Activated CD8-positive, alpha-beta memory T cell treated with anti-CD3 and anti-CD28 coated beads, Interleukin-2, amount 10 ng/mL, durations not matched to agents 7 days and 5 days (primary cell): ENCODE measurements at regions not wholly inside any gene's neighbourhood (a gene's known extent, or its start where the extent isn't known, plus 50 kb on each side); places are given as distances from the start of the nearest gene placed in this dataset.

ENCODE experiments used
- ATAC-seq: fragments of 150-1000 bp; cut with Tn5 transposase; one replicate; pipeline ENCODE4 v1.10.0; 2021; ENCODE audit warnings: moderate library complexity
- CTCF ChIA-PET: fragments of 350-600 bp; sonication (Branson Sonifier 250); formaldehyde crosslinking; loops from one replicate; lab custom pipeline; 2021; ENCODE audit warnings: antibody characterized with exemption; lab: Charles Lee
- DNase-seq: peaks from one replicate; pipeline ENCODE4 v3.0.0-alpha.2; 2020
- H3K27ac Mint-ChIP-seq: one replicate; pipeline ENCODE4 v1.8.0; 2021; ENCODE audit warnings: mild to moderate bottlenecking, mixed read lengths
- H3K27me3 Mint-ChIP-seq: one replicate; pipeline ENCODE4 v1.8.0; 2021; ENCODE audit warnings: mixed read lengths
- H3K36me3 Mint-ChIP-seq: one replicate; pipeline ENCODE4 v1.8.0; 2021; ENCODE audit warnings: mild to moderate bottlenecking, mixed read lengths
- H3K4me1 Mint-ChIP-seq: one replicate; pipeline ENCODE4 v1.8.0; 2021; ENCODE audit warnings: mixed read lengths
- H3K4me3 Mint-ChIP-seq: one replicate; pipeline ENCODE4 v1.8.0; 2021; ENCODE audit warnings: mild to moderate bottlenecking, moderate library complexity, mixed read lengths
- H3K9me3 Mint-ChIP-seq: one replicate; pipeline ENCODE4 v1.8.0; 2022; ENCODE audit warnings: low read depth, mixed read lengths

GRCh38 chr3:135803028-135803692, 162.4 kb upstream of the PPP2R3A start:
- no peaks in the 10 kb centered on the region for H3K27me3 Mint-ChIP-seq
- H3K4me1 Mint-ChIP-seq = no peaks in the 10 kb centered on the region
- no peak overlapping the region for H3K4me3 Mint-ChIP-seq
- CTCF ChIA-PET = no interaction called here
- H3K27ac Mint-ChIP-seq = no peak overlapping the region
- DNase-seq (no peak), ATAC-seq (no peak)
- no peaks in the 10 kb centered on the region for H3K36me3 Mint-ChIP-seq
- H3K9me3 Mint-ChIP-seq = no peaks in the 10 kb centered on the region

DNA sequence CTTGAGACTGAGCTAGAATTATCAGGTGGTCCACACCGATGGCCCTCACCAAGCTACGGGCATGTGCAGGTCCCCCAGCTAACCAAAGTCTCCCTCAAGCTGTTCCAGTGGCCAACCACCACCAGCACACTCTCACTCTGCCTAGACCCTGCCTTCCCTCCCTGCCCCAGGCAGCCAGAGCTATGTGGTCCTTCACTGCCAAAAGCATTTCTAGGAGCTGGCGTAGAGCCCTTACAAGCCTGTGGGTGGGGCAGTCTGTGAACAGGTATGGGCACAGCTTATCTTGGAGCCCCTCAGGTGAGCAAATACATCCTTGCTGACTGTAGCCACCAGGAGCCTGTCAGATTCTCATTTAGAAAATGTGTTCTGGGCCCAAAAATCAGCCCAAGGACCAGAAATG, 159.8 kb upstream of the PPP2R3A start:
- Mint-ChIP-seq H3K27me3 (no peaks in the 10 kb centered on the region), H3K27ac (no peak overlapping the region), H3K4me3 (no peak overlapping the region), H3K36me3 (no peaks in the 10 kb centered on the region), H3K4me1 (no peaks in the 10 kb centered on the region), H3K9me3 (no peaks in the 10 kb centered on the region)
- DNase-seq = no peak
- CTCF ChIA-PET = no interaction called here
- ATAC-seq = no peak

- ATAC-seq (no peak), DNase-seq (no peak)
- CTCF ChIA-PET = no interaction called here
- Mint-ChIP-seq H3K4me1 (no peaks in the 10 kb centered on the region), H3K36me3 (no peaks in the 10 kb centered on the region), H3K27me3 (no peaks in the 10 kb centered on the region), H3K27ac (no peak overlapping the region), H3K4me3 (no peak overlapping the region), H3K9me3 (no peaks in the 10 kb centered on the region)
Measured at GRCh38 chr3:135806317-135806716, 159.2 kb upstream of the PPP2R3A start.

GRCh38 chr3:135807879-135808278, 157.6 kb upstream of the PPP2R3A start:
- no peaks in the 10 kb centered on the region for H3K36me3 Mint-ChIP-seq
- no peak for DNase-seq
- H3K4me1 Mint-ChIP-seq = no peaks in the 10 kb centered on the region
- no peak for ATAC-seq
- CTCF ChIA-PET = no interaction called here
- no peaks in the 10 kb centered on the region for H3K9me3 Mint-ChIP-seq
- H3K4me3 Mint-ChIP-seq = no peak overlapping the region
- H3K27ac Mint-ChIP-seq = no peak overlapping the region
- no peaks in the 10 kb centered on the region for H3K27me3 Mint-ChIP-seq

DNA sequence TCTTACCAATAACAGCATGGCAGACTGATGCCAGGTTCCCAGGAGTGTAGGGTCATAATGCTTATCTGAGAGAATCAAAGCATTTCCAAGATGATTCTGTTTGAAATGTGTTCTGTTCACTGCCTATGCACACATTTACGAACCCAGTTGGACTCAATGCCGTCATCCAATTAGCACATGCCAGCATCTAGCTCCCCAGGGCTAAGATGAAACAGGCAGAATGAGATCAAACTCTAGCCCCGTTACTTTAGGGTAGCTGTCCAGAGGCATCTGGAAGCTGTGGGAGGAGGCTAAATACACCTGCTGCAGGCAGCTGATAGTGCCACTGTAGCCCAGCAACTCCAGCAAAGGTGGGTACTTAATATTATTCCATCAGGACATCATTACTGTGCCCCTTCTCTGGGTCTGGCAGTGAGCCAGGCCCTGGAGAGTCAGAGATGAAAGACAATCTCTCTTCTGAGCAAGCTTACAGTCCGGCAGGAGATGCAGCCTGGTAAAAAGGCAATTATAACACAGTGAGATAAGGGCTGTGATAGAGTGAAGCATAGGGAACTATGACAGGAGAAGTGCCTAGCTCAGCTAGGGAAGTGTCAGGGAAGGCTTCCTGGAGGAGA, 156.4 kb upstream of the PPP2R3A start:
- ATAC-seq = no peak

DNA sequence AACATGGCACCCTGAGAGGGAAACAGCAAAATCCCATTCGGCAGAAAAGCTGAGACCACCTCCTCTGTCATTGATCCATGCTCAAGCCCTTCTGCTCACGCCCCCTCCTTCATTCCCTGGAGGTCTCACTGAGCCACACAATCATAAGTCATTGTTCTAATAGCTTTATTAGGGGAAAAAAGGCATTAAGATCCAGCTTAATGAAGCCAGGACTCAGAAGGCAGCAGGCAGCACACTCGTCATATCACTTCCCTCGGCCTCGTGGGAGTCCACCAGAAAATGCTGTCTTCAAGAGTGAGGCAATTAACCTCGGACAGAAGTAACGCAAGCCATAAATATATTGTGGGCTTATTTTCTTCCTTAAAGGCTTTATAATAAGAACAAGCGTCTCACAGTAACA, 153.9 kb upstream of the PPP2R3A start:
- no peaks in the 10 kb centered on the region for H3K9me3 Mint-ChIP-seq
- H3K27ac Mint-ChIP-seq = no peak overlapping the region
- no peaks in the 10 kb centered on the region for H3K36me3 Mint-ChIP-seq
- no peaks in the 10 kb centered on the region for H3K27me3 Mint-ChIP-seq
- ATAC-seq (no peak), DNase-seq (no peak)
- CTCF ChIA-PET = no interaction called here
- no peaks in the 10 kb centered on the region for H3K4me1 Mint-ChIP-seq
- H3K4me3 Mint-ChIP-seq = no peak overlapping the region

More for the DNA sequence above, 156.4 kb upstream of the PPP2R3A start:
- H3K36me3 Mint-ChIP-seq = no peaks in the 10 kb centered on the region
- CTCF ChIA-PET = no interaction called here
- H3K4me1 Mint-ChIP-seq = no peaks in the 10 kb centered on the region
- H3K9me3 Mint-ChIP-seq = no peaks in the 10 kb centered on the region
- no peaks in the 10 kb centered on the region for H3K27me3 Mint-ChIP-seq
- H3K4me3 Mint-ChIP-seq = no peak overlapping the region
- no peak overlapping the region for H3K27ac Mint-ChIP-seq
- no peak for DNase-seq

DNA sequence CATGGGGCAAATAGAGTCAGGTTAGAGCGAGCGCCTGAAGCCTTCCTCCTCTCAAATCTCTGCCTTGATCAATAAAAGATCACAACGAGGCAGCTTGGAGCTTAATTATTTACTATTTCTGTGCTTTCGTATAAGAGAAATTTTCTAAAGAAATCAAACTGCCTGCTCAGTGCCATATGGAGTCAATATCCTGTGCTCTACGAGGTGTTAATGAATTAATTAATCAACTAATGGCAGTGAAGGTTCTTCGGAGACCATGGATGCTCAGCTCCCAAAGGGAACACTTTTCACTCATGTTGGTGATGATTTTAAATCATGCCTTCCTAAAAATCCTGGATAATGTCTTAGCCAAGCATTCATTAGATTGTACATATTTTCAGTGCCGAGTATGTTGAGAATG, 153.5 kb upstream of the PPP2R3A start:
- Mint-ChIP-seq H3K27ac (no peak overlapping the region), H3K36me3 (no peaks in the 10 kb centered on the region), H3K4me1 (no peaks in the 10 kb centered on the region), H3K4me3 (no peak overlapping the region), H3K27me3 (no peaks in the 10 kb centered on the region), H3K9me3 (no peaks in the 10 kb centered on the region)
- ATAC-seq (no peak), DNase-seq (no peak)
- CTCF ChIA-PET = no interaction called here

DNA sequence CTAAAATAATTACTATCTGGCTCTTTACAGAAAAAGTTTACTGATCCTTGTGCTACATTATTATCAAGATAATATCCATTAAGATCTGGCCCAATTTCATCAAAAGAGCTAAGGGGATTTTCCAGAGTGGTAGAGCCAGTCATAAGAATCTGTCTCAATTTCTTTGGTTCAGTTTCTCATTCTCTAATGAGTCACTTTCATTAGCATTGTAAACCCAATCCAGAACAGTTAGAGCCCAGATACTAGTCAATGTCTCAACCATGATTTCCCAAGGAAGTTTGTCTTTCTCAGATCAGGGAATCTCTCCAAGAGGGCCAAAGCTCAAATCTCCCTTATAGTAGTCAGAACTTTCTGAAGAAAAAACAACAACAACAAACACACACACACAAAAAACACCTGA, 131.1 kb upstream of the PPP2R3A start:
- Mint-ChIP-seq H3K27ac (no peak overlapping the region), H3K4me1 (no peaks in the 10 kb centered on the region), H3K4me3 (no peak overlapping the region), H3K36me3 (no peaks in the 10 kb centered on the region), H3K9me3 (no peaks in the 10 kb centered on the region), H3K27me3 (no peaks in the 10 kb centered on the region)
- CTCF ChIA-PET = no interaction called here
- ATAC-seq (no peak), DNase-seq (no peak)

- CTCF ChIA-PET = no interaction called here
- no peak overlapping the region for H3K4me3 Mint-ChIP-seq
Measured at GRCh38 chr3:135837977-135838631, 127.4 kb upstream of the PPP2R3A start.

GRCh38 chr3:135840436-135840835, 125.1 kb upstream of the PPP2R3A start:
- DNase-seq (no peak), ATAC-seq (no peak)
- CTCF ChIA-PET = interaction anchor here (1.1 kb wide), 1 partner anchor 44 kb away, joined by 3 read pairs; no protein-coding TSS in a partner anchor
- Mint-ChIP-seq H3K4me3 (no peak overlapping the region), H3K27ac (no peak overlapping the region), H3K36me3 (no peaks in the 10 kb centered on the region), H3K4me1 (no peaks in the 10 kb centered on the region), H3K27me3 (no peaks in the 10 kb centered on the region), H3K9me3 (no peaks in the 10 kb centered on the region)

More at GRCh38 chr3:135837977-135838631, 127.4 kb upstream of the PPP2R3A start:
- Mint-ChIP-seq H3K27me3 (no peaks in the 10 kb centered on the region), H3K4me1 (no peaks in the 10 kb centered on the region), H3K27ac (no peak overlapping the region), H3K36me3 (no peaks in the 10 kb centered on the region), H3K9me3 (no peaks in the 10 kb centered on the region)
- DNase-seq (no peak), ATAC-seq (no peak)

DNA sequence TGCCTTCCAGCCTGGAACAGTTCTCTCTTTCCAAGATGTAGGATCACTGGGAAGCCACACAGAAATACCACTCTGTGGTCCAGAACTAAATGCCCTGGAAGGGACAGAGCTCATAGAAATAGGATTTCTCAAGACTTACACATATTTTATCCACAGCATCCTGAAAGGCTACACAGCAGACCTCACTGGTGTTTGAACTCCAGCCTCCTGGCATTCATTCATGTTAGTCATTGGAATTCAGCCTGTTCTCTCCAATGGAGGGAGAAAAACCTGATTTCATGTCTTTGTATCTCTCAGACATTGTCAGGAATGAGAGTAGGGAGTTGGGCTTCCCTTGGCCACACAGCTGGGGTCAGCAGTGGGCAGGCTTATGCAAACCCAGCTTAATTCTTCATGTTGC, 121.1 kb upstream of the PPP2R3A start:
- CTCF ChIA-PET = no interaction called here
- H3K27ac Mint-ChIP-seq = no peak overlapping the region
- H3K9me3 Mint-ChIP-seq = no peaks in the 10 kb centered on the region
- ATAC-seq (no peak), DNase-seq (no peak)
- H3K4me3 Mint-ChIP-seq = no peak overlapping the region
- no peaks in the 10 kb centered on the region for H3K27me3 Mint-ChIP-seq
- H3K4me1 Mint-ChIP-seq = no peaks in the 10 kb centered on the region
- no peaks in the 10 kb centered on the region for H3K36me3 Mint-ChIP-seq

- H3K36me3 Mint-ChIP-seq = no peaks in the 10 kb centered on the region
- ATAC-seq = no peak
- CTCF ChIA-PET = no interaction called here
Measured at GRCh38 chr3:135848051-135848450, 117.5 kb upstream of the PPP2R3A start.

DNA sequence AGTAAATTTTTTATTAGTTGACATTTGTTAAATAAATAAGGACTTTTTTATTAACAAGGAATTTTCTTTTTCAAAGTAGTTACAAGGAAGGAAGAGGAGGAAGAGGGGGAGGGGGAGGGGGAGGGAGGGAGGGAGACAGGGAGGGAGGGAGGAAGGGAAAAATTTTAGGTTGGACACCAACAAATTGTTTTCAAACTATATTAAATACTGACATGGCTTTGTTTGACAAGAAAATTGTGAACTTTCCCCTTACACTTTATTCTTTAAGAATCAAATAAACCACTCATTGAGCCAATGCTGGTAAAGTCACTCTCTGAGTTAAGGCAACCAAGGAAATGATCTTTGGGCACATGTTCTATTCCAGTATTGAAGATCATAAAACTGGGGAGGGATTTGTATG, 115.7 kb upstream of the PPP2R3A start:
- CTCF ChIA-PET = interaction anchor here (0.7 kb wide), 1 partner anchor 58 kb away, joined by 3 read pairs; no protein-coding TSS in a partner anchor

More at GRCh38 chr3:135848051-135848450, 117.5 kb upstream of the PPP2R3A start:
- Mint-ChIP-seq H3K27me3 (no peaks in the 10 kb centered on the region), H3K4me1 (no peaks in the 10 kb centered on the region), H3K27ac (no peak overlapping the region), H3K9me3 (no peaks in the 10 kb centered on the region), H3K4me3 (no peak overlapping the region)
- no peak for DNase-seq

More for the DNA sequence above, 115.7 kb upstream of the PPP2R3A start:
- Mint-ChIP-seq H3K4me1 (no peaks in the 10 kb centered on the region), H3K36me3 (no peaks in the 10 kb centered on the region), H3K4me3 (no peak overlapping the region), H3K9me3 (no peaks in the 10 kb centered on the region), H3K27ac (no peak overlapping the region), H3K27me3 (no peaks in the 10 kb centered on the region)
- ATAC-seq (no peak), DNase-seq (no peak)
